A673 (cell line): ENCODE measurements at regions not wholly inside any gene's neighbourhood (a gene's known extent, or its start where the extent isn't known, plus 50 kb on each side); places are given as distances from the start of the nearest gene placed in this dataset.

ENCODE experiments used
- CTCF ChIP-seq: fragments of 300-800, 200-600 bp; sonication (generic); conservative IDR thresholded peaks from 2 replicates; pipeline ENCODE4 v1.5.1; 2017; ENCODE audit warnings: low read depth, mild to moderate bottlenecking, antibody characterized with exemption, low read length, moderate library complexity, mixed read lengths
- EZH2 ChIP-seq: fragments of 200-600 bp; sonication (generic); IDR thresholded peaks from 2 replicates; pipeline ENCODE4 v1.6.1; 2017; ENCODE audit warnings: borderline replicate concordance, low read depth, mild to moderate bottlenecking, mixed read lengths, antibody characterized with exemption, low read length; ENCODE audit not compliant: poor library complexity, severe bottlenecking

- no peak for TF ChIP-seq CTCF
- no peak for TF ChIP-seq EZH2
Observed at GRCh38 chr16:73240920-73241319, 193.0 kb upstream of the ZFHX3 start.
